SK-N-SH treated with all-trans-retinoic acid at 6 μM for 48 hours (cell line): ENCODE measurements at regions not wholly inside any gene's neighbourhood (a gene's known extent, or its start where the extent isn't known, plus 50 kb on each side); places are given as distances from the start of the nearest gene placed in this dataset.

Experiments
- ATAC-seq: fragments of 200-7000 bp; cut with Tn5 transposase; 3 replicates; pipeline ENCODE4 v1.9.1; 2020; ENCODE audit warnings: mild to moderate bottlenecking, moderate library complexity
- ARNTL ChIP-seq: fragments of 450-650 bp; formaldehyde crosslinking; IDR thresholded peaks from 2 replicates; pipeline ENCODE4 v1.5.0; 2020; ENCODE audit warnings: low read depth, mild to moderate bottlenecking, moderate library complexity, borderline replicate concordance
- BACH2 ChIP-seq: fragments of 250-450 bp; sonication (Bioruptor Pico); IDR thresholded peaks from 2 replicates; pipeline ENCODE4 v1.9.0; 2021; ENCODE audit warnings: mild to moderate bottlenecking, borderline replicate concordance
- CSDC2 ChIP-seq: fragments of 250-450 bp; sonication (Bioruptor Pico); IDR thresholded peaks from 2 replicates; pipeline ENCODE4 v1.5.0; 2020; ENCODE audit warnings: mild to moderate bottlenecking, moderate library complexity
- ESRRG ChIP-seq: fragments of 250-450 bp; sonication (Bioruptor Pico); IDR thresholded peaks from 2 replicates; pipeline ENCODE4 v1.6.1; 2021; ENCODE audit warnings: mild to moderate bottlenecking
- GLIS3 ChIP-seq: fragments of 250-450 bp; sonication (Bioruptor Pico); IDR thresholded peaks from 2 replicates; pipeline ENCODE4 v1.5.0; 2020; ENCODE audit warnings: mild to moderate bottlenecking, moderate library complexity
- ISL1 ChIP-seq: fragments of 250-450 bp; sonication (Bioruptor Pico); IDR thresholded peaks from 2 replicates; pipeline ENCODE4 v2.1.2; 2022; ENCODE audit warnings: mild to moderate bottlenecking, moderate library complexity
- OSR1 ChIP-seq: fragments of 250-450 bp; sonication (Bioruptor Pico); IDR thresholded peaks from 2 replicates; pipeline ENCODE4 v1.8.0; 2022; ENCODE audit warnings: moderate library complexity, mild to moderate bottlenecking, inconsistent platforms
- PPARA ChIP-seq: fragments of 250-450 bp; sonication (Bioruptor Pico); IDR thresholded peaks from 2 replicates; pipeline ENCODE4 v1.5.0; 2020; ENCODE audit warnings: mild to moderate bottlenecking, borderline replicate concordance
- RARB ChIP-seq: fragments of 250-450 bp; sonication (Bioruptor Pico); IDR thresholded peaks from 2 replicates; pipeline ENCODE4 v1.8.0; 2021; ENCODE audit warnings: mild to moderate bottlenecking, moderate library complexity
- SNAI2 ChIP-seq: fragments of 250-450 bp; sonication (Bioruptor Pico); IDR thresholded peaks from 2 replicates; pipeline ENCODE4 v1.5.0; 2020; ENCODE audit warnings: mild to moderate bottlenecking, moderate library complexity
- TCF4 ChIP-seq: fragments of 250-450 bp; sonication (Bioruptor Pico); IDR thresholded peaks from 2 replicates; pipeline ENCODE4 v1.8.0; 2021; ENCODE audit warnings: mild to moderate bottlenecking, moderate library complexity, borderline replicate concordance
- TOX ChIP-seq: fragments of 250-450 bp; sonication (Bioruptor Pico); IDR thresholded peaks from 2 replicates; pipeline ENCODE4 v1.8.0; 2021; ENCODE audit warnings: mild to moderate bottlenecking, moderate library complexity, borderline replicate concordance
- ZC3H10 ChIP-seq: fragments of 250-450 bp; sonication (Bioruptor Pico); IDR thresholded peaks from 2 replicates; pipeline ENCODE4 v1.5.1; 2021; ENCODE audit warnings: mild to moderate bottlenecking, moderate library complexity
- ZFP3 ChIP-seq: fragments of 250-450 bp; sonication (Bioruptor Pico); IDR thresholded peaks from 2 replicates; pipeline ENCODE4 v1.5.0; 2020; ENCODE audit warnings: mild to moderate bottlenecking, moderate library complexity
- ZFP30 ChIP-seq: fragments of 450-650 bp; formaldehyde crosslinking; IDR thresholded peaks from 2 replicates; pipeline ENCODE4 v1.5.0; 2022; ENCODE audit warnings: mild to moderate bottlenecking, moderate library complexity
- ZNF565 ChIP-seq: fragments of 450-650 bp; formaldehyde crosslinking; conservative IDR thresholded peaks from 2 replicates; pipeline ENCODE4 v1.5.0; 2020; ENCODE audit warnings: low read depth, mild to moderate bottlenecking, moderate library complexity
- ZNF70 ChIP-seq: fragments of 450-650 bp; formaldehyde crosslinking; IDR thresholded peaks from 2 replicates; pipeline ENCODE4 v1.5.0; 2020; ENCODE audit warnings: mild to moderate bottlenecking, moderate library complexity
- ZNF8 ChIP-seq: fragments of 450-650 bp; formaldehyde crosslinking; IDR thresholded peaks from 2 replicates; pipeline ENCODE4 v1.5.0; 2020; ENCODE audit warnings: mild to moderate bottlenecking, moderate library complexity
- TF ChIP-seq, protein P1 (sequence below): fragments of 250-450 bp; sonication (Bioruptor Pico); IDR thresholded peaks from 2 replicates; pipeline ENCODE4 v1.5.1; 2020; ENCODE audit warnings: low read depth, mild to moderate bottlenecking, moderate library complexity
- TF ChIP-seq, protein P2 (sequence below): fragments of 250-450 bp; sonication (Bioruptor Pico); IDR thresholded peaks from 2 replicates; pipeline ENCODE4 v1.8.0; 2020; ENCODE audit warnings: mild to moderate bottlenecking, moderate library complexity, borderline replicate concordance
- TF ChIP-seq, protein P3 (sequence below): fragments of 250-450 bp; sonication (Bioruptor Pico); IDR thresholded peaks from 2 replicates; pipeline ENCODE4 v1.8.0; 2021; ENCODE audit warnings: low read depth, mild to moderate bottlenecking, moderate library complexity, borderline replicate concordance
- TF ChIP-seq, protein P4 (sequence below): fragments of 250-450 bp; sonication (Bioruptor Pico); IDR thresholded peaks from 2 replicates; pipeline ENCODE4 v1.5.1; 2021; ENCODE audit warnings: mild to moderate bottlenecking, moderate library complexity

DNA sequence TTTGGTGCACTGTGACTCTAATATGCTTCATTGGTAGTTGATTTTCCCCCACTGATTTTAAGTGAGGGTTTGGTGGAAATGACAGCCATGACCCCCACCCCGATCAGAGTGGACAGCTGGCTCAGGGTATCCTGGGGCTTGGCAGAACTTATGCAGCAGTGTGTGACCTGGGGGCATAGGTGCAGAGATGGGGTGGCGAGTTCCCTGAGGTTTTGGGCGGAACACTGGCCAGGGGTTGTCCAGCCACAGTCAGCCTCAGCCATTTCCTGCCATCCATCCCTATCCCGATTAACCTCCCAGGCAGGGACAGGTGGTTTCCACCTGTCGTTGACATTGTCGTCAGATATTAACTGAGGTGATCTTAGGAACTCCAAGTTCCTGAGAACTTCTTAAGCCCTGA is 155.8 kb upstream of the CHST15 start:
- TF ChIP-seq RARB (no peak), ZFP30 (CRISPR knock-in tag) (no peak), BACH2 (CRISPR knock-in tag) (no peak), TOX (CRISPR knock-in tag) (no peak), PPARA (CRISPR knock-in tag) (no peak), GLIS3 (CRISPR knock-in tag) (no peak), ZNF565 (CRISPR knock-in tag) (no peak), ISL1 (CRISPR knock-in tag) (no peak), ZC3H10 (no peak), ZNF8 (CRISPR knock-in tag) (no peak), ZFP3 (no peak), ZNF70 (CRISPR knock-in tag) (no peak), ARNTL (CRISPR knock-in tag) (no peak), CSDC2 (CRISPR knock-in tag) (no peak), OSR1 (CRISPR knock-in tag) (no peak), SNAI2 (CRISPR knock-in tag) (no peak), ESRRG (CRISPR knock-in tag) (no peak)
- TF ChIP-seq, protein P1, sequence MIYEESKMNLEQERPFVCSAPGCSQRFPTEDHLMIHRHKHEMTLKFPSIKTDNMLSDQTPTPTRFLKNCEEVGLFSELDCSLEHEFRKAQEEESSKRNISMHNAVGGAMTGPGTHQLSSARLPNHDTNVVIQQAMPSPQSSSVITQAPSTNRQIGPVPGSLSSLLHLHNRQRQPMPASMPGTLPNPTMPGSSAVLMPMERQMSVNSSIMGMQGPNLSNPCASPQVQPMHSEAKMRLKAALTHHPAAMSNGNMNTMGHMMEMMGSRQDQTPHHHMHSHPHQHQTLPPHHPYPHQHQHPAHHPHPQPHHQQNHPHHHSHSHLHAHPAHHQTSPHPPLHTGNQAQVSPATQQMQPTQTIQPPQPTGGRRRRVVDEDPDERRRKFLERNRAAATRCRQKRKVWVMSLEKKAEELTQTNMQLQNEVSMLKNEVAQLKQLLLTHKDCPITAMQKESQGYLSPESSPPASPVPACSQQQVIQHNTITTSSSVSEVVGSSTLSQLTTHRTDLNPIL, result no peak
- TF ChIP-seq, protein P2, sequence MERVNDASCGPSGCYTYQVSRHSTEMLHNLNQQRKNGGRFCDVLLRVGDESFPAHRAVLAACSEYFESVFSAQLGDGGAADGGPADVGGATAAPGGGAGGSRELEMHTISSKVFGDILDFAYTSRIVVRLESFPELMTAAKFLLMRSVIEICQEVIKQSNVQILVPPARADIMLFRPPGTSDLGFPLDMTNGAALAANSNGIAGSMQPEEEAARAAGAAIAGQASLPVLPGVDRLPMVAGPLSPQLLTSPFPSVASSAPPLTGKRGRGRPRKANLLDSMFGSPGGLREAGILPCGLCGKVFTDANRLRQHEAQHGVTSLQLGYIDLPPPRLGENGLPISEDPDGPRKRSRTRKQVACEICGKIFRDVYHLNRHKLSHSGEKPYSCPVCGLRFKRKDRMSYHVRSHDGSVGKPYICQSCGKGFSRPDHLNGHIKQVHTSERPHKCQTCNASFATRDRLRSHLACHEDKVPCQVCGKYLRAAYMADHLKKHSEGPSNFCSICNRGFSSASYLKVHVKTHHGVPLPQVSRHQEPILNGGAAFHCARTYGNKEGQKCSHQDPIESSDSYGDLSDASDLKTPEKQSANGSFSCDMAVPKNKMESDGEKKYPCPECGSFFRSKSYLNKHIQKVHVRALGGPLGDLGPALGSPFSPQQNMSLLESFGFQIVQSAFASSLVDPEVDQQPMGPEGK, result no peak
- TF ChIP-seq, protein P3, sequence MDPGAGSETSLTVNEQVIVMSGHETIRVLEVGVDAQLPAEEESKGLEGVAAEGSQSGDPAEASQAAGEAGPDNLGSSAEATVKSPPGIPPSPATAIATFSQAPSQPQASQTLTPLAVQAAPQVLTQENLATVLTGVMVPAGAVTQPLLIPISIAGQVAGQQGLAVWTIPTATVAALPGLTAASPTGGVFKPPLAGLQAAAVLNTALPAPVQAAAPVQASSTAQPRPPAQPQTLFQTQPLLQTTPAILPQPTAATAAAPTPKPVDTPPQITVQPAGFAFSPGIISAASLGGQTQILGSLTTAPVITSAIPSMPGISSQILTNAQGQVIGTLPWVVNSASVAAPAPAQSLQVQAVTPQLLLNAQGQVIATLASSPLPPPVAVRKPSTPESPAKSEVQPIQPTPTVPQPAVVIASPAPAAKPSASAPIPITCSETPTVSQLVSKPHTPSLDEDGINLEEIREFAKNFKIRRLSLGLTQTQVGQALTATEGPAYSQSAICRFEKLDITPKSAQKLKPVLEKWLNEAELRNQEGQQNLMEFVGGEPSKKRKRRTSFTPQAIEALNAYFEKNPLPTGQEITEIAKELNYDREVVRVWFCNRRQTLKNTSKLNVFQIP (CRISPR knock-in tag), result no peak
- ATAC-seq, result no peak

DNA sequence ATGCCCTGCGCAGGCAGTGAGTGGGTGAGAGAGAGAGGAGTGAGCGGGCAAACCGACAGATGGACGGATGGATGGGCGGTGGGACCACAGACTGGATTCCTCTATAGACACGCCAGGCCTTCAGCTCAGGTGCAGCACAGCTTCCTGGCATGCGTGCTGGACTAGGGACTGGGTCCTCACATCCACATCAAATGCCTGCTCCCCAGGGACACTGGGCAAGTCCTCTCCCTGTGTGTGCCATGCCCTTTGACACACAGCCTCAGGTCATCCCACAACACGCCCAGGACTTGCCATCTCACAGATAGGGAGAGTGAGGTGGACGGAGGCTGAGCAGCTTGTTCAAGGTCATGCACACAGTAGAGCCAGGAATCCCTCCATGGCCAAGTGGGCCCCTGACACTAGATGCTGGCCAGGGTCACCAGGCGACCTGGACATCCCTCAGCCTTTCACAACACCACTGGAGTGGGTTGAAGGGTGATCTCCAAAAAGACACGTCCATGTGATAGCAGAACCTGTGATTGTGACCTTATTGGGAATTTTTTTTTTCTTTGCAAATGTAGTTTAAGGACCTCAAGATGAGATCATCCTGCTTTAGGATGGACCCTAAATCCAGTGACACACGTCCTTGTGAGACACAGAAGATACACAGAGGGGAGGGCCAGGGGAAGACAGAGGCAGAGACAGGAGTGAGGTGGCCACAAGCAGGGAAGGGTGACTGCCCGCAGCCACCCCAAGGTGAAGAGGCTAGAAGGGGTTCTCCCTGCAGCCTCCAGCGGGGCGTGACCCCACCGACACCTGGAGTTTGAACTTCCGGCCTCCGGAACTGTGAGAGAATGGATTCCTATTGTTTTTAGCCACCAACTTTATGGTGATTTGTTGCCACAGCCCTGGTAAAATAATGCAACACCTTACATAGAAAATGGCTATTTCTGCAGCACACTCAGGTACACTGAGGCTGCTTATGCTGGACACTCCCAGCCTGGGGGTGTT is 155.0 kb upstream of the CHST15 start:
- ATAC-seq, result no peak
- TF ChIP-seq ZNF70 (CRISPR knock-in tag), result no peak
- TF ChIP-seq, protein P1, result no peak
- TF ChIP-seq CSDC2 (CRISPR knock-in tag), result no peak
- no peak for TF ChIP-seq ZNF8 (CRISPR knock-in tag)
- TF ChIP-seq, protein P3 (CRISPR knock-in tag), result no peak
- no peak for TF ChIP-seq TCF4 (CRISPR knock-in tag)
- TF ChIP-seq SNAI2 (CRISPR knock-in tag), result no peak
- TF ChIP-seq ZC3H10, result no peak
- TF ChIP-seq RARB, result no peak
- TF ChIP-seq ZNF565 (CRISPR knock-in tag), result no peak
- no peak for TF ChIP-seq ARNTL (CRISPR knock-in tag)
- TF ChIP-seq, protein P4, sequence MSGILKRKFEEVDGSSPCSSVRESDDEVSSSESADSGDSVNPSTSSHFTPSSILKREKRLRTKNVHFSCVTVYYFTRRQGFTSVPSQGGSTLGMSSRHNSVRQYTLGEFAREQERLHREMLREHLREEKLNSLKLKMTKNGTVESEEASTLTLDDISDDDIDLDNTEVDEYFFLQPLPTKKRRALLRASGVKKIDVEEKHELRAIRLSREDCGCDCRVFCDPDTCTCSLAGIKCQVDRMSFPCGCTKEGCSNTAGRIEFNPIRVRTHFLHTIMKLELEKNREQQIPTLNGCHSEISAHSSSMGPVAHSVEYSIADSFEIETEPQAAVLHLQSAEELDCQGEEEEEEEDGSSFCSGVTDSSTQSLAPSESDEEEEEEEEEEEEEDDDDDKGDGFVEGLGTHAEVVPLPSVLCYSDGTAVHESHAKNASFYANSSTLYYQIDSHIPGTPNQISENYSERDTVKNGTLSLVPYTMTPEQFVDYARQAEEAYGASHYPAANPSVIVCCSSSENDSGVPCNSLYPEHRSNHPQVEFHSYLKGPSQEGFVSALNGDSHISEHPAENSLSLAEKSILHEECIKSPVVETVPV (CRISPR knock-in tag), result no peak
- TF ChIP-seq, protein P2, result no peak
- no peak for TF ChIP-seq ESRRG (CRISPR knock-in tag)
- no peak for TF ChIP-seq OSR1 (CRISPR knock-in tag)
- TF ChIP-seq GLIS3 (CRISPR knock-in tag), result no peak
- no peak for TF ChIP-seq ZFP3
- no peak for TF ChIP-seq BACH2 (CRISPR knock-in tag)
- TF ChIP-seq ZFP30 (CRISPR knock-in tag), result no peak
